Neural cell (in vitro differentiated cells): ENCODE measurements at regions not wholly inside any gene's neighbourhood (a gene's known extent, or its start where the extent isn't known, plus 50 kb on each side); places are given as distances from the start of the nearest gene placed in this dataset.
A peak's percentile ranks its signal among the peaks of the same experiment; 100 is the strongest.

Experiments used
- H2AFZ ChIP-seq: fragments of 200-600, 300-800 bp; sonication (generic), shearing (Covaris generic); 2 replicates; pipeline ENCODE4 v1.6.0; 2014; ENCODE audit warnings: low read depth, mild to moderate bottlenecking, antibody characterized with exemption, low read length, moderate library complexity
- H3F3A ChIP-seq: fragments of 200-600 bp; shearing (Covaris generic); 2 replicates; pipeline ENCODE4 v1.6.1; 2016; ENCODE audit warnings: mild to moderate bottlenecking, moderate library complexity, mixed read lengths, antibody characterized with exemption, low read length; ENCODE audit not compliant: insufficient read depth, poor library complexity, severe bottlenecking
- H3K27ac ChIP-seq: fragments of 200-600, 300-800 bp; sonication (generic), shearing (Covaris generic); 2 replicates; pipeline ENCODE4 v1.5.1; 2014; ENCODE audit warnings: mild to moderate bottlenecking, low read length, moderate library complexity
- H3K27me3 ChIP-seq: fragments of 300-800, 200-600 bp; sonication (generic), shearing (Covaris generic); 2 replicates; pipeline ENCODE4 v1.6.0; 2014; ENCODE audit warnings: mild to moderate bottlenecking, low read depth, low read length, moderate library complexity; ENCODE audit not compliant: insufficient read depth
- H3K36me3 ChIP-seq: fragments of 300-800, 200-600 bp; sonication (generic), shearing (Covaris generic); 2 replicates; pipeline ENCODE4 v1.5.1; 2014; ENCODE audit warnings: mild to moderate bottlenecking, antibody characterized with exemption, low read length, moderate library complexity; ENCODE audit not compliant: insufficient read depth
- H3K4me2 ChIP-seq: fragments of 300-800, 200-600 bp; sonication (generic), shearing (Covaris generic); 2 replicates; pipeline ENCODE4 v1.6.0; 2014; ENCODE audit warnings: mild to moderate bottlenecking, low read length
- H3K4me3 ChIP-seq: fragments of 300-800, 200-600 bp; sonication (generic), shearing (Covaris generic); 2 replicates; pipeline ENCODE4 v1.5.1; 2014; ENCODE audit warnings: mild to moderate bottlenecking, low read length, moderate library complexity
- H3K79me2 ChIP-seq: fragments of 200-600 bp; shearing (Covaris generic); replicated peaks from 2 replicates; pipeline ENCODE4 v1.6.0; 2014; ENCODE audit warnings: mild to moderate bottlenecking, low read length, moderate library complexity; ENCODE audit not compliant: insufficient read depth
- H3K9ac ChIP-seq: fragments of 300-800, 200-600 bp; sonication (generic), shearing (Covaris generic); 2 replicates; pipeline ENCODE4 v1.6.1; 2016; ENCODE audit warnings: mild to moderate bottlenecking, low read length, mixed read lengths
- H3K9me2 ChIP-seq: fragments of 200-600 bp; shearing (Covaris generic); 2 replicates; pipeline ENCODE4 v1.6.1; 2016; ENCODE audit warnings: mild to moderate bottlenecking, low read length, mixed read lengths; ENCODE audit not compliant: insufficient read depth
- H3K9me3 ChIP-seq: fragments of 200-600, 300-800 bp; sonication (generic), shearing (Covaris generic); 2 replicates; pipeline ENCODE4 v1.6.1; 2016; ENCODE audit warnings: mild to moderate bottlenecking, mixed run types, low read length, moderate library complexity, mixed read lengths
- H4K20me1 ChIP-seq: fragments of 200-600 bp; shearing (Covaris generic); 2 replicates; pipeline ENCODE4 v1.6.1; 2016; ENCODE audit warnings: mild to moderate bottlenecking, mixed run types; ENCODE audit not compliant: insufficient read depth
- CTCF ChIP-seq: fragments of 450-650 bp; IDR thresholded peaks from 2 replicates; pipeline ENCODE4 v1.5.1; 2014; ENCODE audit warnings: antibody characterized with exemption, mild to moderate bottlenecking, moderate library complexity; ENCODE audit not compliant: poor library complexity, severe bottlenecking
- EP300 ChIP-seq: fragments of 450-650 bp; conservative IDR thresholded peaks from 2 replicates; pipeline ENCODE4 v1.6.1; 2014; ENCODE audit warnings: antibody characterized with exemption, mild to moderate bottlenecking, moderate library complexity; ENCODE audit not compliant: poor library complexity, severe bottlenecking
- EZH2 ChIP-seq: fragments of 200-600, 300-800 bp; shearing (Covaris generic), sonication (generic); IDR thresholded peaks from 2 replicates; pipeline ENCODE4 v1.6.1; 2014; ENCODE audit warnings: antibody characterized with exemption, low read length, borderline replicate concordance, mild to moderate bottlenecking; ENCODE audit not compliant: insufficient read depth, poor library complexity, severe bottlenecking
- MXI1 ChIP-seq: fragments of 450-650 bp; conservative IDR thresholded peaks from 2 replicates; pipeline ENCODE4 v1.6.1; 2014; ENCODE audit warnings: antibody characterized with exemption, mild to moderate bottlenecking; ENCODE audit not compliant: poor library complexity, severe bottlenecking
- POLR2AphosphoS5 ChIP-seq: IDR thresholded peaks from 2 replicates; pipeline ENCODE4 v1.6.1; 2012
- RAD21 ChIP-seq: fragments of 450-650 bp; conservative IDR thresholded peaks from 2 replicates; pipeline ENCODE4 v1.6.1; 2014; ENCODE audit warnings: antibody characterized with exemption, mild to moderate bottlenecking, moderate library complexity
- REST ChIP-seq: IDR thresholded peaks from 2 replicates; pipeline ENCODE4 v1.6.1; 2012; ENCODE audit warnings: borderline replicate concordance
- SMC3 ChIP-seq: fragments of 450-650 bp; conservative IDR thresholded peaks from 2 replicates; pipeline ENCODE4 v1.6.1; 2014; ENCODE audit warnings: antibody characterized with exemption, mild to moderate bottlenecking, moderate library complexity; ENCODE audit not compliant: poor library complexity
- TAF1 ChIP-seq: IDR thresholded peaks from 2 replicates; pipeline ENCODE4 v1.6.1; 2012; ENCODE audit warnings: low read depth

GRCh38 chr9:129549684-129550083 lies 71.2 kb downstream of the C9orf50 start:
- Histone ChIP-seq H3K4me2 (no peak overlapping the region), H3K9me3 (no peaks in the 10 kb centered on the region), H3K79me2 (no peaks in the 10 kb centered on the region), H3K27ac (no peak overlapping the region), H3K9me2 (no peaks in the 10 kb centered on the region), H3K4me3 (peak overlapping the region; percentile 49), H2AFZ (no peak overlapping the region), H3K9ac (peak overlapping the region; percentile 16), H4K20me1 (no peaks in the 10 kb centered on the region), H3K36me3 (no peaks in the 10 kb centered on the region), H3F3A (no peaks in the 10 kb centered on the region), H3K27me3 (peaks cover 17% of the 10 kb centered on the region)
- TF ChIP-seq CTCF (no peak), POLR2AphosphoS5 (no peak), EP300 (no peak), TAF1 (no peak), SMC3 (no peak), EZH2 (no peak), MXI1 (no peak), RAD21 (no peak), REST (no peak)

- Histone ChIP-seq H3K36me3 (no peaks in the 10 kb centered on the region), H3K27ac (no peak overlapping the region), H3K9me3 (no peaks in the 10 kb centered on the region), H3K4me2 (no peak overlapping the region), H3K27me3 (peaks cover 17% of the 10 kb centered on the region), H3K4me3 (no peak overlapping the region), H3F3A (no peaks in the 10 kb centered on the region), H3K9ac (no peak overlapping the region), H3K79me2 (no peaks in the 10 kb centered on the region), H2AFZ (no peak overlapping the region), H4K20me1 (no peaks in the 10 kb centered on the region), H3K9me2 (no peaks in the 10 kb centered on the region)
- TF ChIP-seq RAD21 (no peak), SMC3 (no peak), CTCF (no peak), TAF1 (no peak), EP300 (no peak), EZH2 (no peak), POLR2AphosphoS5 (no peak), REST (no peak), MXI1 (no peak)
Measured at GRCh38 chr9:129549139-129549538, 71.8 kb downstream of the C9orf50 start.
